H1 (cell line): ENCODE measurements at regions not wholly inside any gene's neighbourhood (a gene's known extent, or its start where the extent isn't known, plus 50 kb on each side); places are given as distances from the start of the nearest gene placed in this dataset.

Experiments
- CTCF ChIA-PET: fragments of 300-600 bp; sonication (Branson Sonifier 250); formaldehyde crosslinking; loops from one replicate; lab custom pipeline; 2021; ENCODE audit not compliant: partially characterized antibody; lab: Charles Lee
- POLR2A ChIA-PET: fragments of 300-600 bp; sonication (Branson Sonifier 250); formaldehyde crosslinking; loops from one replicate; lab custom pipeline; 2021; ENCODE audit warnings: inconsistent platforms; ENCODE audit not compliant: partially characterized antibody; lab: Charles Lee
- DNase-seq, 2 experiments: peaks; one replicate each; pipeline versions ENCODE4 v3.0.0 to v3.0.0-alpha.2; 2010 to 2022; ENCODE audit warnings: low spot score in 2 of 2, low read depth in 1 of 2, mixed read lengths in 1 of 2
- FAIRE-seq: peaks from 2 replicates; lab custom pipeline; 2011; peaks lifted over from hg19 to GRCh38; lab: Jason Lieb, UNC
- H2AFZ ChIP-seq: 2 replicates; pipeline ENCODE4 v1.8.1; 2012; ENCODE audit warnings: low read length, inconsistent platforms
- H2AK5ac ChIP-seq: 2 replicates; pipeline ENCODE4 v1.6.1; 2013; ENCODE audit warnings: low read depth, low read length
- H2BK120ac ChIP-seq: replicated peaks from 2 replicates; pipeline ENCODE3; 2013; ENCODE audit warnings: low read depth, low read length, inconsistent platforms
- H2BK12ac ChIP-seq: 2 replicates; pipeline ENCODE4 v1.6.1; 2013; ENCODE audit warnings: low read depth, low read length
- H2BK15ac ChIP-seq: 2 replicates; pipeline ENCODE4 v1.6.1; 2013; ENCODE audit warnings: low read length
- H2BK20ac ChIP-seq: 2 replicates; pipeline ENCODE4 v1.6.1; 2013; ENCODE audit warnings: low read length
- H2BK5ac ChIP-seq: 2 replicates; pipeline ENCODE4 v1.6.1; 2013; ENCODE audit warnings: low read depth, low read length
- H3K14ac ChIP-seq: 2 replicates; pipeline ENCODE4 v1.6.1; 2013; ENCODE audit warnings: inconsistent platforms; ENCODE audit not compliant: insufficient read length
- H3K18ac ChIP-seq: 2 replicates; pipeline ENCODE4 v1.6.1; 2013; ENCODE audit warnings: low read length; ENCODE audit errors: extremely low read depth
- H3K23ac ChIP-seq: 2 replicates; pipeline ENCODE4 v1.6.1; 2013; ENCODE audit warnings: inconsistent platforms; ENCODE audit not compliant: insufficient read length
- H3K23me2 ChIP-seq: 2 replicates; pipeline ENCODE4 v1.6.1; 2013; ENCODE audit warnings: low read depth, low read length
- H3K27ac ChIP-seq: 2 replicates; pipeline ENCODE4 v1.6.1; 2011; ENCODE audit warnings: low read depth, low read length, inconsistent platforms
- H3K27me3 ChIP-seq, 4 experiments: replicated peaks in 1 of 4; 1 replicate in 1 of 4; 2 replicates in 3 of 4; pipeline versions ENCODE4 v1.6.1 to v1.8.1; 2011 to 2013; ENCODE audit warnings: low read length in 3 of 4, mild to moderate bottlenecking in 3 of 4, inconsistent platforms in 2 of 4, mixed read lengths in 2 of 4, moderate library complexity in 1 of 4; ENCODE audit not compliant: control insufficient read depth in 3 of 4, insufficient read depth in 3 of 4; ENCODE audit errors: extremely low read depth in 1 of 4
- H3K36me3 ChIP-seq, 4 experiments: 2 replicates each; pipeline versions ENCODE4 v1.6.1 to v1.8.1; 2011 to 2013; ENCODE audit warnings: mild to moderate bottlenecking in 4 of 4, low read length in 3 of 4, moderate library complexity in 2 of 4, control low read depth in 1 of 4, inconsistent platforms in 1 of 4; ENCODE audit not compliant: insufficient read depth in 4 of 4, control insufficient read depth in 2 of 4
- H3K4ac ChIP-seq: replicated peaks from 2 replicates; pipeline ENCODE3; 2013; ENCODE audit warnings: low read length, low read depth, mixed read lengths, inconsistent platforms; ENCODE audit not compliant: insufficient read length
- H3K4me1 ChIP-seq, 4 experiments: replicated peaks in 1 of 4; 1 replicate in 1 of 4; 2 replicates in 3 of 4; pipeline versions ENCODE4 v1.6.1 to v1.8.1; 2011 to 2013; ENCODE audit warnings: low read length in 3 of 4, inconsistent platforms in 2 of 4, mixed read lengths in 1 of 4; ENCODE audit not compliant: insufficient read depth in 4 of 4, control insufficient read depth in 3 of 4
- H3K4me2 ChIP-seq, 2 experiments: 2 replicates each; pipeline versions ENCODE4 v1.6.1 to v1.8.1; 2011 to 2013; ENCODE audit warnings: low read depth in 2 of 2, low read length in 2 of 2, control low read depth in 1 of 2, inconsistent platforms in 1 of 2, mild to moderate bottlenecking in 1 of 2; ENCODE audit not compliant: insufficient read depth in 1 of 2
- H3K4me3 ChIP-seq, 4 experiments: fragments of 200-600, 300-600 bp in 1 of 4; sonication (generic), shearing (Covaris generic), sonication (Bioruptor Twin) in 1 of 4; 2 replicates each; pipeline versions ENCODE4 v1.5.1 to v1.8.1; 2011 to 2016; ENCODE audit warnings: low read length in 4 of 4, low read depth in 3 of 4, control low read depth in 2 of 4, inconsistent platforms in 2 of 4, mild to moderate bottlenecking in 2 of 4, mixed read lengths in 1 of 4, moderate library complexity in 1 of 4; ENCODE audit not compliant: insufficient read depth in 2 of 4; ENCODE audit errors: extremely low read depth in 1 of 4
- H3K56ac ChIP-seq: replicated peaks from 2 replicates; pipeline ENCODE3; 2013; ENCODE audit warnings: low read depth, mild to moderate bottlenecking, mixed read lengths, low read length, inconsistent platforms; ENCODE audit not compliant: insufficient read length
- H3K79me1 ChIP-seq: 2 replicates; pipeline ENCODE4 v1.6.1; 2013; ENCODE audit warnings: low read depth, low read length, control low read depth
- H3K79me2 ChIP-seq, 2 experiments: 2 replicates each; pipeline versions ENCODE4 v1.6.1 to v1.8.1; 2012 to 2013; ENCODE audit warnings: low read length in 2 of 2, mild to moderate bottlenecking in 2 of 2, inconsistent platforms in 1 of 2; ENCODE audit not compliant: insufficient read depth in 2 of 2, control insufficient read depth in 1 of 2
- H3K9ac ChIP-seq, 4 experiments: replicated peaks in 1 of 4; 1 replicate in 1 of 4; 2 replicates in 3 of 4; pipeline versions ENCODE4 v1.6.1 to v1.8.1; 2011 to 2013; ENCODE audit warnings: low read depth in 3 of 4, low read length in 3 of 4, control low read depth in 2 of 4, mild to moderate bottlenecking in 2 of 4, moderate library complexity in 2 of 4, inconsistent platforms in 1 of 4; ENCODE audit errors: extremely low read depth in 1 of 4
- H3K9me3 ChIP-seq, 2 experiments: 2 replicates each; pipeline versions ENCODE4 v1.6.1 to v1.8.1; 2012 to 2013; ENCODE audit warnings: mild to moderate bottlenecking in 2 of 2, moderate library complexity in 2 of 2, control low read depth in 1 of 2, inconsistent platforms in 1 of 2, low read depth in 1 of 2, low read length in 1 of 2, mixed read lengths in 1 of 2; ENCODE audit not compliant: insufficient read depth in 2 of 2
- H4K20me1 ChIP-seq, 2 experiments: replicated peaks in 1 of 2; 2 replicates each; pipeline versions ENCODE3 to v1.8.1; 2011 to 2013; ENCODE audit warnings: inconsistent platforms in 2 of 2, low read length in 2 of 2, mild to moderate bottlenecking in 1 of 2; ENCODE audit not compliant: insufficient read depth in 2 of 2, control insufficient read depth in 1 of 2
- H4K5ac ChIP-seq: 2 replicates; pipeline ENCODE4 v1.6.1; 2013; ENCODE audit warnings: low read length, low read depth, mixed read lengths, inconsistent platforms; ENCODE audit not compliant: insufficient read length
- H4K8ac ChIP-seq: 2 replicates; pipeline ENCODE4 v1.8.0; 2013; ENCODE audit warnings: mild to moderate bottlenecking, moderate library complexity, low read length, inconsistent platforms; ENCODE audit not compliant: insufficient read depth; ENCODE audit errors: extremely low read depth
- H4K91ac ChIP-seq: replicated peaks from 2 replicates; pipeline ENCODE3; 2013; ENCODE audit warnings: low read length, mixed read lengths, inconsistent platforms; ENCODE audit not compliant: insufficient read length
- ATF2 ChIP-seq: IDR thresholded peaks from 2 replicates; pipeline ENCODE4 v1.6.1; 2012; ENCODE audit warnings: low read length, inconsistent platforms
- BACH1 ChIP-seq: IDR thresholded peaks from 2 replicates; pipeline ENCODE4 v1.6.1; 2012; ENCODE audit warnings: low read length, improper control_type of control experiment
- CBX5 ChIP-seq: fragments of 300-800, 300-1000 bp; sonication (generic); IDR thresholded peaks from 2 replicates; pipeline ENCODE4 v1.7.1; 2016; ENCODE audit warnings: antibody characterized with exemption, low read length, low read depth
- CBX8 ChIP-seq: fragments of 300-800, 300-1000 bp; sonication (generic); IDR thresholded peaks from 2 replicates; pipeline ENCODE4 v1.7.1; 2016; ENCODE audit warnings: low read depth, low read length, borderline replicate concordance
- CTCF ChIP-seq, 3 experiments: IDR thresholded peaks; 1 replicate in 2 of 3; 2 replicates in 1 of 3; pipeline versions ENCODE4 v1.5.1 to v1.6.1; 2011; ENCODE audit warnings: low read length in 3 of 3, mild to moderate bottlenecking in 3 of 3, inconsistent platforms in 2 of 3, low read depth in 1 of 3, moderate library complexity in 1 of 3; ENCODE audit not compliant: insufficient read depth in 1 of 3; ENCODE audit errors: control extremely low read depth in 1 of 3
- FOSL1 ChIP-seq: IDR thresholded peaks from 2 replicates; pipeline ENCODE4 v1.6.1; 2011; ENCODE audit warnings: mild to moderate bottlenecking, low read depth, low read length, moderate library complexity; ENCODE audit not compliant: insufficient read depth
- KDM1A ChIP-seq: fragments of 200-600, 300-600 bp; sonication (generic); IDR thresholded peaks from 2 replicates; pipeline ENCODE4 v1.7.1; 2016; ENCODE audit warnings: mild to moderate bottlenecking, low read length, borderline replicate concordance
- PHF8 ChIP-seq: fragments of 200-600 bp; sonication (generic); conservative IDR thresholded peaks from 2 replicates; pipeline ENCODE4 v1.7.1; 2012; ENCODE audit warnings: low read depth, mild to moderate bottlenecking, inconsistent platforms, low read length, moderate library complexity
- TF ChIP-seq, protein P1 (sequence below): IDR thresholded peaks from 2 replicates; pipeline ENCODE4 v1.6.1; 2011; ENCODE audit warnings: low read length, improper control_type of control experiment

DNA sequence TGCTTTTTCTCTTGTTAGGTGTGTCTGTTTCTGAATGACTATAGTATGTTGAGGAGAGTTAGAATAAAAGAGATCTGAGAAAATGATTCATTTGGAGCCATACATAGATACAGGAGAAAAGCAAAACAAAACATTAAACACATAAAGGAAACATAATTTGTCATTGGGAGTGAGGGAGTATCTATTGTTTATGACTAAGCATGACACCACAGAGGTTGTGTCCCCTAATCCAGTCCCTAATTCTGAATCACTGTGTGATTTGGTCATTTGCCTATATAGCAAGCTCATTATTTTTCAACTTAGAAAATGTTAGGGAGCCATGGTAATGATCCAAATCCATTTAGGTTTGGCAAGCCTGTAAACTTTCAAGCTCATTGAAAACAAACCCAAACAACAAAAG is 132.3 kb upstream of the BMPER start:
- no peaks in the 10 kb centered on the region for H4K20me1 ChIP-seq
- no peak overlapping the region for H3K27ac ChIP-seq
- no peak overlapping the region for H3K18ac ChIP-seq
- no peak overlapping the region for H3K4me2 ChIP-seq
- no peak overlapping the region for H3K14ac ChIP-seq
- H3K4me1 ChIP-seq: no peaks in the 10 kb centered on the region
- no peak overlapping the region for H2BK120ac ChIP-seq
- no peak overlapping the region for H2BK15ac ChIP-seq
- no peak overlapping the region for H3K9ac ChIP-seq
- H3K4me3 ChIP-seq: no peak overlapping the region
- H2AFZ ChIP-seq: no peak overlapping the region
- H2AK5ac ChIP-seq: no peak overlapping the region
- H3K36me3 ChIP-seq: no peaks in the 10 kb centered on the region; a peak in 1 of 8 replicates
- no peak for FAIRE-seq
- H2BK12ac ChIP-seq: no peak overlapping the region
- no peak overlapping the region for H2BK20ac ChIP-seq
- no peak overlapping the region for H4K8ac ChIP-seq
- H2BK5ac ChIP-seq: no peak overlapping the region
- H3K23ac ChIP-seq: no peak overlapping the region
- no peaks in the 10 kb centered on the region for H3K27me3 ChIP-seq
- ChIA-PET POLR2A (no interaction called here), CTCF (interaction anchor here (1.3 to 1.4 kb wide), 2 partner anchors 15 to 35 kb away, joined by 5 read pairs; no protein-coding TSS in a partner anchor)
- H3K79me2 ChIP-seq: no peaks in the 10 kb centered on the region
- no peaks in the 10 kb centered on the region for H3K79me1 ChIP-seq
- DNase-seq: no peak
- no peak overlapping the region for H3K4ac ChIP-seq
- H3K56ac ChIP-seq: no peak overlapping the region
- H4K5ac ChIP-seq: no peak overlapping the region
- H3K23me2 ChIP-seq: no peaks in the 10 kb centered on the region
- H3K9me3 ChIP-seq: no peaks in the 10 kb centered on the region
- no peak overlapping the region for H4K91ac ChIP-seq
- TF ChIP-seq KDM1A (no peak), CTCF (IDR thresholded peaks at IDR 0.05; ENCODE audit: control extremely low read depth in 1 of 3, insufficient read depth in 1 of 3, low read depth in 1 of 3, low read length in 3 of 3) (no peak), PHF8 (no peak), ATF2 (no peak), FOSL1 (no peak), CBX5 (no peak), CBX8 (no peak), BACH1 (no peak)
- TF ChIP-seq, protein P1, sequence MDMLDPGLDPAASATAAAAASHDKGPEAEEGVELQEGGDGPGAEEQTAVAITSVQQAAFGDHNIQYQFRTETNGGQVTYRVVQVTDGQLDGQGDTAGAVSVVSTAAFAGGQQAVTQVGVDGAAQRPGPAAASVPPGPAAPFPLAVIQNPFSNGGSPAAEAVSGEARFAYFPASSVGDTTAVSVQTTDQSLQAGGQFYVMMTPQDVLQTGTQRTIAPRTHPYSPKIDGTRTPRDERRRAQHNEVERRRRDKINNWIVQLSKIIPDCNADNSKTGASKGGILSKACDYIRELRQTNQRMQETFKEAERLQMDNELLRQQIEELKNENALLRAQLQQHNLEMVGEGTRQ: no peak
